AML-193 (cell line): ENCODE measurements at regions not wholly inside any gene's neighbourhood (a gene's known extent, or its start where the extent isn't known, plus 50 kb on each side); places are given as distances from the start of the nearest gene placed in this dataset.

ENCODE experiments used
- DNase-seq, 2 experiments: peaks; one replicate each; lab custom pipeline; 2025; lab: John Stamatoyannopoulos, UW

DNA sequence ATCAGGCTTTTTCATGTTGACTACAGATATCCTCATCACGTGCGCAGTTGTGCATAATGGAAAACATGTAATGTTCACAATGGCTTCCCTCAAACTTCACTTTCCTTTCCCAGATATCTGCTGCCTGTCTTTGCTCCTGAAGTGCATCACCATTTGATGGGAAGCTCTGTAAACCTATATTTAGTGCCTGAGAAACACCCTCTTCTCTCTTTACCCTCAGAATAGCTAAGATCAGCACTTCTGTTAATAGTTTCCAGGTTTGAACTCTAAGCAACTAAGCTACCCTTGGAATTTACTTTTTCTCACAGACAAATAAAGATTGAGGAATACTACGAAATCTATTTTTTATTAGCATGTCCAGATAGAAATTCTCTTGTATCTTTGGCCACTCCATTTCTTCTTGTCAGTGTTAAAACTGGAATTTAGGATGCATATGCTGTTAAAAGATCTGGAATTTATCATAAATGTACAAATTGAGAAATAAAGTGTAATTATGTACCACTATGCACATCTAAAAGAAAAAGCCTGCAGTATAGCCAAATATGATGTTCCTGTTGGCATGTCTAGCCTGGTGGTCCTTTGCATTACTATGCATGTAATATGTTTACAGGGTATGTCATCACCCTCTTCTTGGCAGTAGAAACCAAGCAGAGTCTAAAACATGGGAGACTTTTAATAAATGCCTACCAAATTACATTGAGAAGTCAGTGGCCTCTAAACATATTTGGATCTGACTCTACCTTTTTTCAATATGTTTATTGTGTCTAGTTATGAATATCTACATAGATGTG is 278.7 kb downstream of the FIGN start:
- DNase-seq = no peak

GRCh38 chr2:163455815-163456214 is 280.0 kb downstream of the FIGN start:
- no peak for DNase-seq

DNA sequence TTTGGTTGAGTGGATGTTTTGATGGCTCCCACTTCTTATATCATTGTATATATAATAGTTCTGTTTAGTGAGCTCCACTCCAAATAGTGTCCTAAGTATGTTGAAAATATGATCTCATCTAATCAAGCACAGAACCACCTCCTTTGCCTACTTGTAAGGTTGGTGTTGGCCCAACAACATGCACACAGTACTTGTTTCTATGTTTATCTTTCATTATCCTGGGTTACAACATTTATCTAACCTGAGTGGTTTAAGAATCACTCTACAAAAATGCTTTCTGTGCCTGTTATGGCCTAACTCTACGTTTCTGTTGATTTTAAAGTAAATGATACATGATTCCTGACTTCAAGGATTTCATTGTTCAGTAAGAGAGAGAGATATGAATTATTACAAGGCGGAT is 281.9 kb downstream of the FIGN start:
- DNase-seq = no peak

DNA sequence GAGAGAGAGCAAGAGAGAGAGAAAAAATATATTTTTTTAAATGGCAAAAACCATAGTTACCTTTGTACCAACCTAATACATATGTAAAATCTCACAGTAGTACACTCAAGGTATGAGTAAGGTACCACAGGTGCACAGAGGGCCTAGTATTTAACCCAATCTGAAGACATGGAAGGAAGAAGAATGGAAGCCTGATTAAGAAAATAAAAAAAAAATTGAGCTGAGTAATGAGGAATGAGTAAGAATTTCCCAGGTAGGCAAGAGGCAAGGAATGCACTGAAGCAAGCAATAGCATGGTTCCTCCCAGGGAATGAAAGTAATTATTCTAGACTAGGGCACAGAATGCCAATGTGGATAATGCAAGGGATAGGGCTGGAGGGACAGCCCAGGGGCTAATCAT is 294.2 kb downstream of the FIGN start:
- DNase-seq = no peak

GRCh38 chr2:163436963-163437362 is 298.8 kb downstream of the FIGN start:
- DNase-seq = no peak

DNA sequence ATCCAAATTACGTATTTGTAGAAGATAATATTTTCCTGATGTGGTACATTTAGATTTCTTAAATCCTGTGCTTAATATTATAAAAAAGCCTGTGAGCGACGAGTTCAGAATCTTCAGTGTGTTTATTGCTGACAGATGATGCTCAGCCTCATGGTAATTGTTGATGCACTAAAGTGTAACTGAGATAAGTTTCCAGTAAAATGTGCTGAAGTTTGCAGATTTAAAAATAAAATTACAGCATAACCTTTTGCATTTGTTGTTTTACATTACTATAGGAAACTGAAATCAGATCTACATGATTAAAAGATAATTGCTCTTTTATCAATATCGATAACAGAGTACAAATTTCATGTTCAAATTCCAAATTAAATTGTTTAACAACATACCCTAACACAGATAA is 307.6 kb downstream of the FIGN start:
- DNase-seq = no peak

- no peak for DNase-seq
Observed at GRCh38 chr2:163420604-163421003, 315.2 kb downstream of the FIGN start.

- no peak for DNase-seq
Observed at GRCh38 chr2:163419000-163419830, 316.6 kb downstream of the FIGN start.

DNA sequence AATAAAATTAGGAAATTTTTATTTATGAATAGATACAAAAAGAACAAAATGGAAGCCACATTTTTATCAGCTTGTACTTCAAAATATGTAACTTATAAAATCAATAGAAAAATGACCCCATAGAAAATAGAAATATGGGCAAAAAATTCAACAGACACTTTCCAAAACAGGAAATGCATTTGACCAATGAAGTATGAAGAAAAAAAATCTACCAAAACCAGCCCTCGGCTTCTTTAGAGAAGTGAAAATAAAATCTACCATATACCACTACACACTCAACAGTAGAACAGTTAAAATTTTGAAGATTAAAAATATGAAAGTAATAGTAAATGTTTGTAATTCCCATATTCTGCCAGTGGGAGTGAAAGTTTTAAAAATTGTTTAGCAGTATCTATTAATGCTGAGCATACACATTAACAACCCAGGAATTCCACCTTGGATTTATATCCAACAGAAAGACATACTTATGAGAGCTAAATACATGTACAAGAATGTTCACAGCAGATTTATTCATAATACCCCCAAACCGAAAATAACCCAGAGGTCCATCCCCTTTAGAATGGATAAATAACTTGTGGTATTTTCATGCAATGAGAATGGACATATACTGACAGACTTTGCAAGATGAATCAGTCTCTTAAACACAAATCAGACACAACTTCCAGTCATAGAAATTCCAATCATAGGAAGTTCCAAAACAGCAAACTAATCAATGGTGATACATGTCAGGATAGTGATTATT is 318.0 kb downstream of the FIGN start:
- DNase-seq = no peak

GRCh38 chr2:163414121-163414520 is 321.7 kb downstream of the FIGN start:
- DNase-seq = no peak

GRCh38 chr2:163407296-163407695 is 328.5 kb downstream of the FIGN start:
- no peak for DNase-seq

GRCh38 chr2:163405298-163405697 is 330.5 kb downstream of the FIGN start:
- no peak for DNase-seq

GRCh38 chr2:163401481-163401880 is 334.3 kb downstream of the FIGN start:
- no peak for DNase-seq

DNA sequence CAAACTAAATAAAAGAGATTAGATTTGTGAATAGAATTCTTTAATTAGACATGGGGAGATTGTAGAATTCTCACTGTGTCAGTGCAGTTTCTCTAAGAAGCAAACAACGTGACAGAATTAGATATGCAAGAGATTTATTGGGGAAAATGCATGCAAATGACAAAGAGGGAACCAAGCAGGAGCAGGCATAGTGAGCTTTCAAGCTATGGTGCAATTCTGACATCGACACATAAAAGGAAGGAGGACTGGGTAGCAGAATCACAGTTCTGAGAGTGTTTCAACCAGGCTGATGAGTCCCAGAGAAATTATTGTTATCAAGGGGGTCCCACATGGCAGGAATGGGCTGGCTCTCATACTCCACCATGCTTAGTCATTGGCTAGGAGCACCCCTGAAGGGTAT is 338.4 kb downstream of the FIGN start:
- DNase-seq = no peak

DNA sequence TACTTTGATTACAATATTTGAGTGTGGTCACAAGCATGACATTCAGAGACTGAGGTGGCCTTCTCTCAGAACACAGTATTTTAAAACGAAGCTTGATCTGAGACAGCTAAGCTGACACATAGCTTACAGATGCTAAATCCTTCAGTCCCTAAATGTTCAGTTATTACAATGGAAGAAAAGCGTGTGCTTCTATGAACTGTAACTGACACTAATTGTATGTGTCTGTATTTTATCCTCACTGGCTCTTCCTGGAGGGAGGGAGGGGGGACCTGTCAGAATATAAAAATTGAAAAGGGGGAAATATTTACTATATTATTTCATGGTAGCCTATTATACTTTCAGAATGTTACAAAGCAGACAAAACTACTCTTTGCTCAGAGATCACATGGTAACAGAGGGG is 340.2 kb downstream of the FIGN start:
- DNase-seq = no peak

DNA sequence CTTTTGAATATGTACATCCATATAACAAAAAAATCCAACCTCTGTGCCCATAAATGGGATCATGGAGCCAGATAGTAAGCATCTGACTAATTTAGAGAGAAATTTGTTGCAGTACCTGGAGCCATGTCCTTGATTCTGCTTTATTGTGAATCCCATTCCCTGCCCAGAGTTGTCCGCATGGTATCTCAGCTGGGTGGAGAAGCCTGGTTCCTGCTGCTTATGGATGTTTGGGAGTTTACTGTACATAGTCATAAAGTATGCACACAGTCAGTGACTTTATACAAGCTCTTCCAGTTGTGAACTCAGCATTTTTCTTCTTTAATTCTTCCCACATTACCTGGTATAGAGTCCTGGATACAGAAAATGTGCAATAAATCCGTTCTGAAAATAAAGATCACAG is 346.0 kb downstream of the FIGN start:
- no peak for DNase-seq

DNA sequence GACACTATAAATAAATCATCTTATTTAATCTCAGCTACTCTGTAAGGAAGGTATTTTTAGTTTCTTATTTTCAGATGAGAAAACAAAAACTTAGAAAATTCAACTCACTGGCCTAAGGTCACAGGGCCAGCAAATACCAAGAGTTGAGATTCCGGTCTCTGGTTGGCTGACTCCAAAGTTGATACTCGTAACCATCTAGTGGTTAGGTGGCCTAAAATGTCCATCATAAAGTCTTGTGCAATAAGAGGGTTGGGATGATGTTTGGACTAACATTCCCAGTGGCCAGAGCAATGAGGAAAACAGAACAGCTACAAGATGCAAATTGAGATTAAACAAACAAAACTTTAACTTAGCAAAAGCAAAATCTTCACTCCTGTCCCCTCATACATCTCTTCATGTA is 360.3 kb downstream of the FIGN start:
- DNase-seq = no peak

GRCh38 chr2:163375070-163375469 is 360.7 kb downstream of the FIGN start:
- DNase-seq = no peak

- no peak for DNase-seq
Observed at GRCh38 chr2:163374282-163374681, 361.5 kb downstream of the FIGN start.

GRCh38 chr2:163373496-163373895 is 362.3 kb downstream of the FIGN start:
- DNase-seq = no peak

DNA sequence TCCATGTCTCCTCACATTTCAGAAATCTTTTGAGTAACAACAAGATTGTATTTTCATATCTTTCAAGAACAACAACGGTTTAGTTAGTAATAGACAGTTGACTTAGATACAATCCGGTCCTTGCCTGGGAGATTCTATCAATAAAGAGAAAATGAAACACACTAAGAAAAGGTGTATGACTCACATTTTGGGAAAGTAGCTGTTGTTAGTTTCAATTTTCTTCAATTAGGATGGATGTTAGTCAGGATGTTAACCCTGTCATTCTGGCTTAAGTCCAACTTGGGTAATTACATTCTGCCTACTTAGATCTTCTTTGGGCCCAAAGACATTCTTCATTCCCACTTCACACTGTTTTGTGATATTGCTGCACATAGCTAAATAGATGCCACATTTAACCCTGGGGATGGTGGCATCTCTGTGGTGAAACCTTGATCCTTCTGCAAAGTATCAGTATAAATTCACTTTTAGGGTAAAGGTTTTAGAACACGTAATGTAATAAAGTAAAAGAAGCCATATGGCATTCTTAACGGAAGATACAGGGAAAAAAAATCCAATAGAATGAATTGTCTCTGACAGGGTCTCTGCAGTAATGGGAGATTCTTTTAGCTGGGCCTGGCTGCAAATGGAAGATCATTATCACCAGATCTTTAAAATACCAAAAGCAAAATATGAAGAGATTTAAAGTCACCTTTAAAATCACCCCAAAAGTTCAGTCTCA is 365.5 kb downstream of the FIGN start:
- no peak for DNase-seq

- no peak for DNase-seq
Observed at GRCh38 chr2:163369111-163369510, 366.7 kb downstream of the FIGN start.
